HG02973 (cell line): ENCODE measurements at regions not wholly inside any gene's neighbourhood (a gene's known extent, or its start where the extent isn't known, plus 50 kb on each side); places are given as distances from the start of the nearest gene placed in this dataset.

Experiments used
- ATAC-seq: cut with Tn5 transposase; IDR thresholded peaks from one replicate; pipeline ENCODE4 v1.9.1; 2021; ENCODE audit warnings: moderate library complexity; ENCODE audit not compliant: unreplicated experiment

DNA sequence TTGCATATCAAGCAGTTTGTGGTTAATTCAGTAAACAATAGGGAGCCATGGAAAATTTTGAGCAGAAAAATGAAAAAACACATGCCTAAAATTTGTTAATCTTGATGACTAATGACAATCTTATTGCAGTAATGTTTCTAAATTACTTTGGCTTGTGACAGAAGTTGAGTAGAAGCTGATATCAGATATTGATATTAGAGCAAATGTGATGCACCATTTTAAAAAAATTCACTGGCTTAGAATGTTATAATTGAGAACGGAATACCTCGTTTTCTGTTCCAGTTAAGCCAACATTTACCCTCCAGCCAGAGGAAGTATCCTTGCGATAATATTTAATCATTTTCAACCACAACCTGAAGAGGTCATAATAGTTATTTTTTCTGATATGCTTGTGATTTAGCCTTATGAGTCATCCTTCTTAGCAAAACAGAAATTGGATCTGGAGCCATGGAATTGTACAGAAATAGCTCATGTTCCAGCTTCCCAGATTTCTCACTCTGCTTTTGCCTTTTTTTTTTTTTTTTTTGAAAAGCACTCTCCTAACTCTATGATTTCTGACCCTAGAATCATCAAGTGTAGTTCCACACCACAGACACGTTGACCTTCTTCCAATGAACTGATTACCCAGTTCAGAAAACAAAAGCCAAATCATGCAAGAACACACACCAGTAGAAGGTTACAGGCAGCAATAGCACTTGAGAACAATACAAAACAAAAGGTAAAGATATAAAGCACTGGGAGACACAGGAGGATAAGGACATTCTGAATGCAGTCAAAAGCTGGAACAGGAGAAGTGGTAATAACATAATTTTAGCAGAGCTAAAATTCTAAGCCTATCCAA is 96.8 kb upstream of the PHYHIPL start:
- ATAC-seq: no peak

DNA sequence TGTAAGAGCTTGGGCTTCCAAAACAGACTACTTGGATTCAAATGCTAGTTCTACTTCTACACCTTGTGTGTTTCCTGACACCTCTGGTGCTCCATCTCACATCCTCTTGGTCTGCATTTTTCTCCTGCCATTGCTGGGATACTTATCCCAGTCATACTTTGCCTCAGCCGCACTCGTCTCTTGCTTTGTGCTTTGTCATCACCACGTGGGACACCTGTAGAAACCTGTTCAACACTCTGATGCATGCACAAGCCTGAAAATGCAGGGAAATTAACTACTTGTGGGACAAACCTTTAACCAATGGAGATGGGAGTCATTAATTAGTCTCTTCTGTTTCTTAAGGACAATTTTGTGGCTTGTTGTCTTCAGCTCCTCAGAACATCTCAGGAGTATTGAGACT is 94.2 kb upstream of the PHYHIPL start:
- no peak for ATAC-seq

GRCh38 chr10:59085054-59085453 is 91.4 kb upstream of the PHYHIPL start:
- no peak for ATAC-seq

GRCh38 chr10:59085711-59086502 is 90.5 kb upstream of the PHYHIPL start:
- ATAC-seq: no peak

GRCh38 chr10:59087486-59087885 is 89.0 kb upstream of the PHYHIPL start:
- no peak for ATAC-seq

DNA sequence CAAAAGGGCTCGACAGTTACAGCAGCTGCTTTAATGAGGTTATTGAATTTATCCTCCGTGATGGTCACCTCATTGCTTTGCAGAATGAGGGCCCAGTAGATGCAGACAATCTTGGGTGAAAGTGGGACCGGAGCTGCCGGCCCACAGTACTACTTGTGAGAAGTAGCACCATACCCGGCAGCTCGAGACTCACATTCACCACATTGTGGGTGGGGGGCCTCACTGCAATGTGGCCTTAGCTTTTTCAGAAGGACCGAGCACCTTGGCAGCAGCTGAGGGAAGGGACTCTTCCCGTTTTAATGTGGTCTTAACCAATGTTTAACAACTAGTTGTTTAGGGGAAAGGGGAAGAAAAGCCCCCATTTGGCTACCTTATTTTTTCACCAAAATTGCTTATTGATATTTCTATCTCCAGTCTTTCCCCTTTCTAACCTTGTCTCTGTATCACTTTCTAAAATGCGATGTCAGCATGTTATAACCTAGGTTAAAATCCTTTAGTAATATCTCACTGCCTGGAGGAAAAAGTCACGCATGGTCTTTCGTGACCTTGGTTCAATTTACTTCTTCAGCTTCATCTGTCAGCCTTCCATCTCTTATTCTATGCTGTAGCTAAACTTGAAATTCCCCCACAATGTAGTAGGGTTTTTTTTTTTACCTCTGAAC is 87.4 kb upstream of the PHYHIPL start:
- no peak for ATAC-seq

- ATAC-seq: no peak
These were observed 85.4 kb upstream of the PHYHIPL start for GRCh38 chr10:59090817-59091622.

GRCh38 chr10:59093461-59093860 is 83.0 kb upstream of the PHYHIPL start:
- no peak for ATAC-seq

GRCh38 chr10:59096631-59097030 is 79.8 kb upstream of the PHYHIPL start:
- ATAC-seq: no peak

- ATAC-seq: no peak
These were observed 78.1 kb upstream of the PHYHIPL start for GRCh38 chr10:59098387-59098786.

GRCh38 chr10:59098831-59099452 is 77.5 kb upstream of the PHYHIPL start:
- ATAC-seq: no peak

GRCh38 chr10:59099481-59099880 is 77.0 kb upstream of the PHYHIPL start:
- no peak for ATAC-seq

- no peak for ATAC-seq
These were observed 74.0 kb upstream of the PHYHIPL start for GRCh38 chr10:59102394-59102793.

DNA sequence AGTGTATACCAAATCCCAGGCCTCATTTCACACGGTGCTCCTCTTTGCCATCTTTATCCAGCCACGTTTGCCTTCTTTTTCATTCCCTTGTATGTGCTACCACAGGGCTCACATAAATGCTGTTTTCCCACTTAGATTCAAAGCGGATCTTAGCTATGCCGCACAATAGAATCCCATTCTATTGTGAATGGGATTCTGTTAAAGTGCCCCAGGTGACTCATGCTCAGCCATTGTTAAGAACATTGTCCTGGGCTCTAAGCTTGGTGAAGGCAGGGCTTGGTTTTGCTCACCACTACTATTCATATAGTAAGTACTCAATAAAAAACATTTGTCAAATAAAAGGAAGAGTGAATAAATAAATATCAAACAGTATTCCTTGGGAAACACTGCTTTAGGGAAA is 72.3 kb upstream of the PHYHIPL start:
- no peak for ATAC-seq

GRCh38 chr10:59106441-59106840 is 70.0 kb upstream of the PHYHIPL start:
- peak; percentile 46 for ATAC-seq

DNA sequence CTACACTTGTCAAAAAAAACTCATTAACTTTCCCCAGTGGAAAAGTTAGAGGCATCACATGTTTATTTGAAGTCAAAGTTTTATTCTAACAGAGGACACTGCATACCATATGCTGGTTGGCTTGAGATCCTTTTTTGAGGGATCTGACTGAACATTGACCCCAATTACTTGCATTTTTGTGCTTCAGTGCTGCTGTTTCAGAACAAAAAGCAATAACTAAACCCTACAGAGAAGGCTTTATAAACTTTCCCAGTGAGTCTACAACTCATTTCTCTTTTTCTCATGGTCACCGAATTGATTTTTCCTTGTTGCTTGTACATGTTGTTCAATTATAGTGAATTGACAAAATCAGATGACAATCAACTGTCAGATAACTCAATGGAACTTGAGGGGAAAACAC is 69.3 kb upstream of the PHYHIPL start:
- no peak for ATAC-seq

DNA sequence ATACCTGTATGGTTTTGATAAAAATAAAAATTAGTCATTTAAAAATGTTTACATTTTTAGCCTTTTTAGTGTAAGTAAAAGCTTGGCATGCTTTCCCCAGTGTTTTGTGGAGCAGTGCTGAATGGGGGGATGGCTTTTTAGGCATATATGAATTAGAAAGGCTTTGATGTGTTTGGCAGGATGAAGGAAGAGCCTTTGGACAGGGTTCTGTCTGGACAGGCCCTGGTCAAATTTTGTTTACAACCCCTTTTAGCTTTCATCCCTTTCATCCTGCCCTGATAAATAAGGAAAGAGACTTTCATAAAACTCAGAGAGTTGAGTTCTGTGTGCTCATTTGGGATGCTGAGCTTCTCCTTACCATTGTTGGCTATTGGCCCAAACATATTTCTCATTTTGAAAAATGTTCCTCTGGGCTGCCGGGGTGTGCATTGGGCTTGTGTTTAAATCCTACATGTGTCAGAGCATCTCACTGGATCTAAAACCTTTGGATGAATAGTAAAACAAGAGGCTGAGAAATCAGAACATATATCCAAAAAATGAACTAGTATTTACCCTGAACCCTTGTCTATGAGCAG is 68.1 kb upstream of the PHYHIPL start:
- no peak for ATAC-seq

- no peak for ATAC-seq
These were observed 67.6 kb upstream of the PHYHIPL start for GRCh38 chr10:59108886-59109288.

- ATAC-seq: no peak
These were observed 66.6 kb upstream of the PHYHIPL start for GRCh38 chr10:59109826-59110225.

DNA sequence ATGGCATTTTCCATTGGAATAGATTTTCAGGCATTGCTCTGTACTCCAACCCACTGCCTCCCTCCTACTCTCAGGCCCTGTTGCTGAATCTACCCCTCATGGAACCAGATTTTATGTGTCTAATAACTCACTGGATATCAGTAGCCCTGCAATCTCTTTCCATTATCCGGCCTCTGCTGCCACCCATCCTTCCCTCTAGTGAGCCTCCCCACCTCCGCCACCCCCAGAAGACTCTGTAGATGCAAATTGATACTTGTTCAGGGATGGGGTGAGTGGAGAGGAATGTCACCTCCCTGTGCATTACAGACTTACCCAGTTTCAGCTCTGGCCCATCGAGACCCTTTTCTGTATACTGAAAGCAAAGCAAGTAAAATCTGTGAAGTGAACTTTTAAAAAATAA is 52.3 kb upstream of the PHYHIPL start:
- no peak for ATAC-seq
